SK-N-SH (cell line): ENCODE measurements at regions not wholly inside any gene's neighbourhood (a gene's known extent, or its start where the extent isn't known, plus 50 kb on each side); places are given as distances from the start of the nearest gene placed in this dataset.

Source experiments
- CTCF ChIA-PET: fragments of 300-600, 350-600 bp; formaldehyde crosslinking; extraction: SDS; loops from one replicate; lab custom pipeline; 2021; lab: Yijun Ruan, JAX
- POLR2A ChIA-PET: fragments of 350-600 bp; sonication (Branson Sonifier 250); formaldehyde crosslinking; extraction: SDS; loops from one replicate; lab custom pipeline; 2020; ENCODE audit warnings: antibody characterized with exemption, inconsistent platforms; lab: Yijun Ruan, JAX
- DNase-seq: peaks from one replicate; pipeline ENCODE4 v3.0.0; 2012
- H2AFZ ChIP-seq: fragments of 200-600 bp; sonication (generic); 2 replicates; pipeline ENCODE4 v1.8.1; 2016; ENCODE audit warnings: antibody characterized with exemption, mild to moderate bottlenecking, low read depth
- H3F3A ChIP-seq: fragments of 200-600 bp; sonication (generic); replicated peaks from 2 replicates; pipeline ENCODE3; 2016; ENCODE audit warnings: antibody characterized with exemption, mild to moderate bottlenecking; ENCODE audit not compliant: insufficient read depth
- H3K27ac ChIP-seq, 2 experiments: fragments of 200-500 bp in 1 of 2; fragments of 200-600 bp in 1 of 2; sonication (Bioruptor generic) in 1 of 2; sonication (generic), shearing (Covaris generic) in 1 of 2; 2 replicates each; pipeline versions ENCODE4 v1.5.1 to v1.6.1; 2014 to 2016; ENCODE audit warnings: low read depth in 2 of 2, inconsistent platforms in 1 of 2, low read length in 1 of 2, mild to moderate bottlenecking in 1 of 2, mixed read lengths in 1 of 2
- H3K27me3 ChIP-seq: fragments of 200-600 bp; sonication (generic), shearing (Covaris generic); 2 replicates; pipeline ENCODE4 v1.6.1; 2016; ENCODE audit warnings: mixed run types; ENCODE audit not compliant: insufficient read depth
- H3K36me3 ChIP-seq, 2 experiments: fragments of 200-500 bp in 1 of 2; fragments of 200-600 bp in 1 of 2; sonication (Bioruptor generic) in 1 of 2; sonication (generic) in 1 of 2; replicated peaks in 1 of 2; 2 replicates each; pipeline versions ENCODE3 to v1.5.1; 2014 to 2016; ENCODE audit warnings: low read length in 1 of 2, mild to moderate bottlenecking in 1 of 2; ENCODE audit not compliant: insufficient read depth in 2 of 2, control insufficient read depth in 1 of 2
- H3K4me1 ChIP-seq, 2 experiments: fragments of 200-500 bp in 1 of 2; fragments of 200-600 bp in 1 of 2; sonication (Bioruptor generic) in 1 of 2; sonication (generic), shearing (Covaris generic) in 1 of 2; 2 replicates each; pipeline versions ENCODE4 v1.5.1 to v1.6.1; 2014 to 2016; ENCODE audit warnings: low read depth in 1 of 2, low read length in 1 of 2, mixed run types in 1 of 2; ENCODE audit not compliant: insufficient read depth in 2 of 2, control insufficient read depth in 1 of 2
- H3K4me2 ChIP-seq: fragments of 200-600 bp; sonication (generic), shearing (Covaris generic); 2 replicates; pipeline ENCODE4 v1.6.1; 2017; ENCODE audit warnings: mixed run types
- H3K4me3 ChIP-seq, 2 experiments: fragments of 200-500 bp in 1 of 2; fragments of 200-600 bp in 1 of 2; sonication (Bioruptor generic) in 1 of 2; sonication (generic), shearing (Covaris generic) in 1 of 2; 2 replicates each; pipeline versions ENCODE4 v1.5.1 to v1.8.1; 2014 to 2016; ENCODE audit warnings: low read depth in 2 of 2, inconsistent platforms in 1 of 2, low read length in 1 of 2, mild to moderate bottlenecking in 1 of 2, mixed read lengths in 1 of 2, moderate library complexity in 1 of 2
- H3K79me2 ChIP-seq: fragments of 200-600 bp; sonication (generic); 2 replicates; pipeline ENCODE4 v1.8.1; 2017; ENCODE audit warnings: mild to moderate bottlenecking; ENCODE audit not compliant: insufficient read depth
- H3K9ac ChIP-seq: fragments of 200-600 bp; sonication (generic); 2 replicates; pipeline ENCODE4 v1.6.1; 2017; ENCODE audit warnings: mixed run types
- H3K9me2 ChIP-seq: fragments of 200-600 bp; sonication (generic); 2 replicates; pipeline ENCODE4 v1.6.1; 2017; ENCODE audit warnings: mixed run types
- H3K9me3 ChIP-seq: fragments of 200-600 bp; sonication (generic); 2 replicates; pipeline ENCODE4 v1.6.1; 2017; ENCODE audit warnings: mixed run types, mild to moderate bottlenecking, moderate library complexity
- H4K20me1 ChIP-seq: fragments of 200-600 bp; sonication (generic); 2 replicates; pipeline ENCODE4 v1.6.1; 2017; ENCODE audit warnings: mild to moderate bottlenecking, mixed run types; ENCODE audit not compliant: insufficient read depth
- CHD2 ChIP-seq: fragments of 150-350 bp; IDR thresholded peaks from 2 replicates; pipeline ENCODE4 v1.6.1; 2018; ENCODE audit warnings: low read length; ENCODE audit not compliant: partially characterized antibody
- FOXJ3 ChIP-seq: sonication (generic); formaldehyde crosslinking; IDR thresholded peaks from 2 replicates; pipeline ENCODE4 v1.5.1; 2020; ENCODE audit warnings: mild to moderate bottlenecking, missing genetic modification reagents
- GABPA ChIP-seq: IDR thresholded peaks from 2 replicates; pipeline ENCODE4 v1.4.0; 2012; ENCODE audit warnings: low read depth, mild to moderate bottlenecking
- GATA2 ChIP-seq: sonication (generic); formaldehyde crosslinking; IDR thresholded peaks from 2 replicates; pipeline ENCODE4 v1.5.0; 2020; ENCODE audit warnings: mild to moderate bottlenecking, missing genetic modification reagents
- NFIC ChIP-seq: IDR thresholded peaks from 2 replicates; pipeline ENCODE4 v1.4.0; 2012; ENCODE audit warnings: borderline replicate concordance
- NRF1 ChIP-seq: IDR thresholded peaks from 2 replicates; pipeline ENCODE4 v1.6.1; 2012; ENCODE audit warnings: low read depth, mild to moderate bottlenecking, low read length
- POLR2AphosphoS5 ChIP-seq: IDR thresholded peaks from 2 replicates; pipeline ENCODE4 v1.6.1; 2012; ENCODE audit warnings: low read depth, low read length
- RCOR1 ChIP-seq: fragments of 150-350 bp; IDR thresholded peaks from 2 replicates; pipeline ENCODE4 v1.6.1; 2017; ENCODE audit warnings: antibody characterized with exemption, low read length
- REST ChIP-seq: IDR thresholded peaks from 2 replicates; pipeline ENCODE4 v1.6.1; 2012; ENCODE audit warnings: mild to moderate bottlenecking, low read depth, low read length, moderate library complexity
- RFX5 ChIP-seq: IDR thresholded peaks from 2 replicates; pipeline ENCODE4 v1.6.1; 2012; ENCODE audit warnings: mild to moderate bottlenecking, improper control_type of control experiment, low read length
- SMC3 ChIP-seq: IDR thresholded peaks from 2 replicates; pipeline ENCODE4 v1.6.1; 2012; ENCODE audit warnings: low read depth, low read length, improper control_type of control experiment
- TAF1 ChIP-seq: IDR thresholded peaks from 2 replicates; pipeline ENCODE4 v1.6.1; 2012; ENCODE audit warnings: low read depth, mild to moderate bottlenecking, low read length, moderate library complexity, borderline replicate concordance
- TEAD4 ChIP-seq: IDR thresholded peaks from 2 replicates; pipeline ENCODE4 v1.4.0; 2012; ENCODE audit warnings: mild to moderate bottlenecking, borderline replicate concordance; ENCODE audit not compliant: insufficient read depth
- WGBS: methylation state at CpG from one replicate; pipeline ENCODE4 v1.1.6; 2017; ENCODE audit warnings: low lambda C conversion rate; 5-methylcytosine and 5-hydroxymethylcytosine counted together
- TF ChIP-seq, protein P1 (sequence below): fragments of 150-350 bp; IDR thresholded peaks from 2 replicates; pipeline ENCODE4 v1.6.1; 2017; ENCODE audit warnings: antibody characterized with exemption, low read length, low read depth, borderline replicate concordance
- TF ChIP-seq, protein P2 (sequence below): fragments of 150-350 bp; IDR thresholded peaks from 2 replicates; pipeline ENCODE4 v1.6.1; 2016; ENCODE audit warnings: mild to moderate bottlenecking, low read depth, low read length
- TF ChIP-seq, protein P3 (sequence below): fragments of 200-600 bp; sonication (generic); IDR thresholded peaks from 2 replicates; pipeline ENCODE4 v1.6.1; 2017; ENCODE audit warnings: antibody characterized with exemption, mild to moderate bottlenecking, moderate library complexity

DNA sequence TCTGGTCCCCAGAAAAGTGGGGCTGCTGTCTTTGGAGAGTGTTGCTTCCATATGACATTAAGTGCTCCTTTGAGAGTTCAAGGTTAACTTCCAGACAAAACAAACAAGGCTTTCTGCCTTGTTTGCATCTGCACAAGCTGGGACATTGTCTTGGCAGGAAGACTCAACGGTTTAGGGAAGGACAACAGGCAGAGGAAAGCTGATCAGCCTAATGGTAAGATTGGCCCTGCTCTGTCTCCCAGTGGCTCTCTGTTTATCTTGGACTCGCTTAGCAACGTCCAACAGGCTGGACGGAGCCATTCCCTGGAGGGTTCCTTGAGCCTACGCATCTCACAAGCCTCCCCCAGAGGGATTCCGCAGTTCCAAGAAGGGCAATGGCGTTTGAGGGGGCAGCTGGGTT is 62.2 kb upstream of the SLC44A3 start:
- H3K36me3 ChIP-seq = no peaks in the 10 kb centered on the region
- no peaks in the 10 kb centered on the region for H3F3A ChIP-seq
- no peak overlapping the region for H3K4me3 ChIP-seq
- no peak for DNase-seq
- H3K27ac ChIP-seq = peak overlapping the region in 1 of 2 experiments; percentile 20; a peak in 1 of 4 replicates
- H3K79me2 ChIP-seq = no peaks in the 10 kb centered on the region
- no peak overlapping the region for H3K4me2 ChIP-seq
- H3K9me3 ChIP-seq = no peaks in the 10 kb centered on the region
- CTCF ChIA-PET = interaction anchor here (1.2 kb wide), 1 partner anchor 8 kb away, joined by 3 read pairs; no protein-coding TSS in a partner anchor
- no peaks in the 10 kb centered on the region for H3K9me2 ChIP-seq
- no peak overlapping the region for H3K9ac ChIP-seq
- no peaks in the 10 kb centered on the region for H3K27me3 ChIP-seq
- no peaks in the 10 kb centered on the region for H4K20me1 ChIP-seq
- WGBS = 95% methylated on average over 5 of the region's 7 CpGs
- peaks cover 0 to 36% of the 10 kb centered on the region in 2 experiments; a peak in 2 of 4 replicates for H3K4me1 ChIP-seq
- POLR2A ChIA-PET = no interaction called here
- TF ChIP-seq TEAD4 (no peak), FOXJ3 (no peak), CHD2 (no peak), POLR2AphosphoS5 (no peak), RCOR1 (no peak), SMC3 (no peak), TAF1 (no peak), GATA2 (CRISPR knock-in tag) (no peak), GABPA (no peak)
- TF ChIP-seq, protein P1, sequence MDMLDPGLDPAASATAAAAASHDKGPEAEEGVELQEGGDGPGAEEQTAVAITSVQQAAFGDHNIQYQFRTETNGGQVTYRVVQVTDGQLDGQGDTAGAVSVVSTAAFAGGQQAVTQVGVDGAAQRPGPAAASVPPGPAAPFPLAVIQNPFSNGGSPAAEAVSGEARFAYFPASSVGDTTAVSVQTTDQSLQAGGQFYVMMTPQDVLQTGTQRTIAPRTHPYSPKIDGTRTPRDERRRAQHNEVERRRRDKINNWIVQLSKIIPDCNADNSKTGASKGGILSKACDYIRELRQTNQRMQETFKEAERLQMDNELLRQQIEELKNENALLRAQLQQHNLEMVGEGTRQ = no peak
- TF ChIP-seq, protein P2, sequence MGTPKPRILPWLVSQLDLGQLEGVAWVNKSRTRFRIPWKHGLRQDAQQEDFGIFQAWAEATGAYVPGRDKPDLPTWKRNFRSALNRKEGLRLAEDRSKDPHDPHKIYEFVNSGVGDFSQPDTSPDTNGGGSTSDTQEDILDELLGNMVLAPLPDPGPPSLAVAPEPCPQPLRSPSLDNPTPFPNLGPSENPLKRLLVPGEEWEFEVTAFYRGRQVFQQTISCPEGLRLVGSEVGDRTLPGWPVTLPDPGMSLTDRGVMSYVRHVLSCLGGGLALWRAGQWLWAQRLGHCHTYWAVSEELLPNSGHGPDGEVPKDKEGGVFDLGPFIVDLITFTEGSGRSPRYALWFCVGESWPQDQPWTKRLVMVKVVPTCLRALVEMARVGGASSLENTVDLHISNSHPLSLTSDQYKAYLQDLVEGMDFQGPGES = no peak
- no peak overlapping the region for H2AFZ ChIP-seq

DNA sequence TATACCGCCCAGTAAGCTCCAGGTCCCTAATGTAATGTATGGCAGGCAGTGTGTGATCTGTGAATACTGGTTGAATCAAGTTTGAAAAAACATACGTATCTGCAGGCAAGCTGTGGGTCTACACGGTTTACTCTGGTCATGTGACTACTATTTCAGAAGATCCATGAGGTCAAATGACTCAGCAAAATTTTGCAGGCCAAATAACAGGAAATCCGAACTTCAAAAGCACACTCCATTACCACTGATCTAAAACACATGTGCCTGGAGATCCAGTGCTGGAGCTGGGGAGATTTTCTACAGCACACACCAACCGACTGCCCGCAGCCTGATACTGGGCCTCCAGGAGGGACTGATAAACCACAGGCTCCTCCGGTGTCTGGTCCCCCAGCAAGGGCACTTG is 64.5 kb upstream of the SLC44A3 start:
- H3K4me1 ChIP-seq = peaks cover 0 to 36% of the 10 kb centered on the region in 2 experiments; a peak in 2 of 4 replicates
- H3K4me2 ChIP-seq = peak overlapping the region; percentile 39; the same call in 1 of the 2 replicates
- peaks cover 3% of the 10 kb centered on the region for H3F3A ChIP-seq
- H4K20me1 ChIP-seq = no peaks in the 10 kb centered on the region
- H2AFZ ChIP-seq = peak overlapping the region; percentile 76; the same call in 1 of the 2 replicates
- ChIA-PET CTCF (no interaction called here), POLR2A (interaction anchor here (1.1 kb wide), 1 partner anchor 317 kb away, joined by 4 read pairs; the partner anchor contains the start of gene ALG14)
- H3K36me3 ChIP-seq = no peaks in the 10 kb centered on the region
- H3K27me3 ChIP-seq = no peaks in the 10 kb centered on the region
- H3K9me3 ChIP-seq = no peaks in the 10 kb centered on the region
- peak overlapping the region; percentile 65 to 89 for H3K27ac ChIP-seq
- WGBS = 22% methylated on average over 7 of the region's 7 CpGs
- H3K9ac ChIP-seq = no peak overlapping the region
- DNase-seq = peak; percentile 72
- H3K4me3 ChIP-seq = no peak overlapping the region
- H3K79me2 ChIP-seq = no peaks in the 10 kb centered on the region
- no peaks in the 10 kb centered on the region for H3K9me2 ChIP-seq
- TF ChIP-seq, protein P3, sequence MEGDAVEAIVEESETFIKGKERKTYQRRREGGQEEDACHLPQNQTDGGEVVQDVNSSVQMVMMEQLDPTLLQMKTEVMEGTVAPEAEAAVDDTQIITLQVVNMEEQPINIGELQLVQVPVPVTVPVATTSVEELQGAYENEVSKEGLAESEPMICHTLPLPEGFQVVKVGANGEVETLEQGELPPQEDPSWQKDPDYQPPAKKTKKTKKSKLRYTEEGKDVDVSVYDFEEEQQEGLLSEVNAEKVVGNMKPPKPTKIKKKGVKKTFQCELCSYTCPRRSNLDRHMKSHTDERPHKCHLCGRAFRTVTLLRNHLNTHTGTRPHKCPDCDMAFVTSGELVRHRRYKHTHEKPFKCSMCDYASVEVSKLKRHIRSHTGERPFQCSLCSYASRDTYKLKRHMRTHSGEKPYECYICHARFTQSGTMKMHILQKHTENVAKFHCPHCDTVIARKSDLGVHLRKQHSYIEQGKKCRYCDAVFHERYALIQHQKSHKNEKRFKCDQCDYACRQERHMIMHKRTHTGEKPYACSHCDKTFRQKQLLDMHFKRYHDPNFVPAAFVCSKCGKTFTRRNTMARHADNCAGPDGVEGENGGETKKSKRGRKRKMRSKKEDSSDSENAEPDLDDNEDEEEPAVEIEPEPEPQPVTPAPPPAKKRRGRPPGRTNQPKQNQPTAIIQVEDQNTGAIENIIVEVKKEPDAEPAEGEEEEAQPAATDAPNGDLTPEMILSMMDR = no peak
- TF ChIP-seq NFIC (peak; percentile 61; the same call in 1 of the 2 replicates), SMC3 (peak; percentile 32; the same call in 1 of the 2 replicates), POLR2AphosphoS5 (peak; percentile 76; the same call in 1 of the 2 replicates), RFX5 (no peak), NRF1 (no peak), CHD2 (peak; percentile 86), TEAD4 (0 out of 2 replicates have a peak, but pooled peaks have one; percentile 33), REST (peak; percentile 55; the same call in 1 of the 2 replicates), RCOR1 (peak; percentile 56), GATA2 (CRISPR knock-in tag) (peak; percentile 45)
- TF ChIP-seq, protein P1 = peak; percentile 51; the same call in 1 of the 2 replicates
